GM13977 (cell line): ENCODE measurements at regions not wholly inside any gene's neighbourhood (a gene's known extent, or its start where the extent isn't known, plus 50 kb on each side); places are given as distances from the start of the nearest gene placed in this dataset.

ENCODE experiments used
- DNase-seq: peaks from one replicate; pipeline ENCODE4 v3.0.0; 2012; ENCODE audit warnings: low spot score
- in situ Hi-C: fragments of 300-500 bp; cut with MboI; formaldehyde crosslinking; loops from one replicate; pipeline ENCODE4 v1.12.0; 2022; ENCODE audit warnings: low sequenced_read_pairs, low pct_unique_long_range_greater_than_20kb, mixed read lengths, inconsistent platforms; ENCODE audit not compliant: unreplicated experiment
- TF ChIP-seq, protein P1 (sequence below): IDR thresholded peaks from 2 replicates; pipeline ENCODE4 v1.5.1; 2012; ENCODE audit warnings: mild to moderate bottlenecking, control low read depth; ENCODE audit not compliant: insufficient read depth; ENCODE audit errors: extremely low read depth, missing control alignments

DNA sequence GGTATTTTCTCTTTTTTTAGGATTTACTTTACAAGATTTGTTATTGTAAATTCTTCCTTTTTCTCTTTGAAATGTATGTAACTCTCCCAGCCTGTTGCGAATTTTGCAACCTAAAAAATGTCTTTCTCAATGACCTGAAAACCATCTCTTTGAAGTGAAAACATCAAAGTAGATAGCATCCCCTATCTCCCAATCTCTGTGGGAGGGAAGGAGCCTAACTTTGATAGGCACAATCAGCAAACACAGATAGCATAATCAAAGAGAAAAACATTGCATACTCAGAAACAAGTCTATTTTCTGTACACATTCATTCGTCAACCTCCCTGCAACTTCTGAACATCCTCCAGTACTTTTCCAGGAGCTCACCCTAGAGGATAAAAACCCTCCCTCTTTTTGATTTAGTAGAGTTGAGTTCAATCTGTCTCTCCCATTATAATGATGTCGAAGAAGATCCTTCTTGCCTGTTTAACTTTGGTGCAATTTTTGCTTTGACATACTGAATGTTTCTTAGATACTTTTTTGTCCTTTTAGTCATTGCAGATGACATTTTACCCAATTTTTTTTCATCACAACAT is 849.2 kb upstream of the LRFN5 start:
- in situ Hi-C loops, result no loop called here
- TF ChIP-seq, protein P1, sequence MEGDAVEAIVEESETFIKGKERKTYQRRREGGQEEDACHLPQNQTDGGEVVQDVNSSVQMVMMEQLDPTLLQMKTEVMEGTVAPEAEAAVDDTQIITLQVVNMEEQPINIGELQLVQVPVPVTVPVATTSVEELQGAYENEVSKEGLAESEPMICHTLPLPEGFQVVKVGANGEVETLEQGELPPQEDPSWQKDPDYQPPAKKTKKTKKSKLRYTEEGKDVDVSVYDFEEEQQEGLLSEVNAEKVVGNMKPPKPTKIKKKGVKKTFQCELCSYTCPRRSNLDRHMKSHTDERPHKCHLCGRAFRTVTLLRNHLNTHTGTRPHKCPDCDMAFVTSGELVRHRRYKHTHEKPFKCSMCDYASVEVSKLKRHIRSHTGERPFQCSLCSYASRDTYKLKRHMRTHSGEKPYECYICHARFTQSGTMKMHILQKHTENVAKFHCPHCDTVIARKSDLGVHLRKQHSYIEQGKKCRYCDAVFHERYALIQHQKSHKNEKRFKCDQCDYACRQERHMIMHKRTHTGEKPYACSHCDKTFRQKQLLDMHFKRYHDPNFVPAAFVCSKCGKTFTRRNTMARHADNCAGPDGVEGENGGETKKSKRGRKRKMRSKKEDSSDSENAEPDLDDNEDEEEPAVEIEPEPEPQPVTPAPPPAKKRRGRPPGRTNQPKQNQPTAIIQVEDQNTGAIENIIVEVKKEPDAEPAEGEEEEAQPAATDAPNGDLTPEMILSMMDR, result no peak
- no peak for DNase-seq

DNA sequence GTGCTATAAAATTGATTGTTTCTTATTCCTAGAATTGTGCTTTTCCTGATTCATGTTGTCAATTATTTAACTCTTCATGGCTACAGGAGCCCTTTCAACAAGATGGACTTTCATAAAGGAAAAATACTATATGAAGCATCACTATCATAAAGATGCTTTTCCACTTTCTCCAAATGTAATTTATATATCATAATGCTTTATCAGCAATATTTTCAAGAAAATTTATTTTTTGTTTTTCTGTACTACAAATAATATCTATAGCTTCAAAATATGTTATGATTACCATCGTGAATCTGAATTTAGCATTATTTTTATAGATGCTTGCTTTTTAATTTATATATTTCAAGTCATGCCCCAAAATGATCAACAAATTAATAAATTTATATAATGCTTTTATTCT is 873.5 kb upstream of the LRFN5 start:
- no peak for DNase-seq
- in situ Hi-C loops, result no loop called here
- TF ChIP-seq, protein P1, result no peak

DNA sequence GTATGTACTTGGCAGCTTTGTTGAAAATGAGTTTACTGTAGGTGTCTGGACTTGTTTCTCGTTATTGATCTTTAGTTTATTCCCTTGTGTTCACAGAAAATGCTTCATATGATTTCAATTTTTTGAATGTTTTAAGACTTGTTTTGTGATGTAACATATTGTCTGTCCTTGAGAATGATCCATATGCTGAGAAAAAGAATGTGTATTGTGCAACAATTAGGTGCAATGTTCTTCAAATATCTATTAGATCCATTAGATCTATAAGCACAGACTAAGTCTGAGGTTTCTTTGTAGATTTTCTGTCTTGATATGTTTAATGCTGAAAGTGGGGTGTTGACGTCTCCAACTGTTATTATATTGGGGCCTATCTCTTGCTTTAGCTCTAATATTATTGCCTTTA is 879.6 kb upstream of the LRFN5 start:
- in situ Hi-C loops, result no loop called here
- TF ChIP-seq, protein P1, result no peak
- no peak for DNase-seq

- TF ChIP-seq, protein P1, result no peak
- no peak for DNase-seq
- in situ Hi-C loops, result no loop called here
These were observed 893.3 kb upstream of the LRFN5 start for GRCh38 chr14:40713387-40713786.

GRCh38 chr14:40697231-40697630 is 909.4 kb upstream of the LRFN5 start:
- no peak for DNase-seq
- TF ChIP-seq, protein P1, result no peak
- in situ Hi-C loops, result no loop called here

DNA sequence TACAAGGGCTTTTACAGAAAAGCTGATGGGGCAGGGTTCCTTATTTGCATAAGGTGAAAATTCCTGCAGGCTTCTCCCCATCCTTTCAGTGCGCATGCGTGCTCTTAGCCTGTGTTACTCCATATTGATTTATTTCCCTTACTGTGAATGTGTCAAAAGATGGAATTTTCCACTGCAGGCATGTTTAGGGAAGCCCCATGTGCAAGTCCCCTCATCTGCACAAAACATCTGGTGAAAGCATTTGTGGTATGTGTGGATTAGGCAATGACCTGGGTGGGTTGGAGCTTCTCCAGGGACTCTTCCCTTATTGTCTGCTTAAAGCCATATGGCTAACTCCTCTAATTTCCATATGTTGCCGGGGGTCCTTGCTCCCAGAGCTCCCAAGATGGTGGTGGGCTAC is 912.7 kb upstream of the LRFN5 start:
- in situ Hi-C loops, result no loop called here
- TF ChIP-seq, protein P1, result no peak
- DNase-seq, result no peak

- no peak for DNase-seq
- in situ Hi-C loops, result no loop called here
- TF ChIP-seq, protein P1, result no peak
These were observed 915.6 kb upstream of the LRFN5 start for GRCh38 chr14:40691066-40691465.
